Transverse colon (tissue), 4 donors: ENCODE measurements at regions not wholly inside any gene's neighbourhood (a gene's known extent, or its start where the extent isn't known, plus 50 kb on each side); places are given as distances from the start of the nearest gene placed in this dataset.

Experiments used
- CTCF ChIP-seq, 5 experiments: fragments of 200-600 bp in 3 of 5; fragments of 450-650 bp in 2 of 5; sonication (generic) in 3 of 5; IDR thresholded peaks; 1 replicate in 2 of 5; 2 replicates in 3 of 5; pipeline ENCODE4 v1.5.1; 2016 to 2017; ENCODE audit warnings: antibody characterized with exemption in 5 of 5, inconsistent platforms in 3 of 5, mild to moderate bottlenecking in 2 of 5, moderate library complexity in 1 of 5
- POLR2A ChIP-seq: fragments of 450-650 bp; IDR thresholded peaks from one replicate; pipeline ENCODE4 v1.6.1; 2016; ENCODE audit warnings: antibody characterized with exemption, mild to moderate bottlenecking, moderate library complexity
- POLR2AphosphoS5 ChIP-seq, 3 donors: sonication (generic); formaldehyde crosslinking; IDR thresholded peaks; one replicate each; pipeline ENCODE4 v1.6.1; 2016; ENCODE audit warnings: antibody characterized with exemption in 3 of 3

- no peak for TF ChIP-seq POLR2A
- TF ChIP-seq CTCF (IDR thresholded peaks at IDR 0.05), result no peak
- no peak for TF ChIP-seq POLR2AphosphoS5 (IDR thresholded peaks at IDR 0.05)
Measured at GRCh38 chr18:70499218-70499691, 210.4 kb downstream of the SOCS6 start.
